ENCODE measurements at regions not wholly inside any gene's neighbourhood (a gene's known extent, or its start where the extent isn't known, plus 50 kb on each side); places are given as distances from the start of the nearest gene placed in this dataset.
"Not testable (repeated sequence)": the region's sequence is repeated elsewhere in the genome, so short reads cannot be mapped to it uniquely, and the experiment has no call there.

- Histone ChIP-seq H3K4me1 (replicated peaks) (no peaks in the 10 kb centered on the region), H3K9me3 (no peaks in the 10 kb centered on the region), H3K27ac (no peak overlapping the region), H3K36me3 (no peaks in the 10 kb centered on the region), H3K27me3 (replicated peaks; ENCODE audit: insufficient read depth) (peaks cover 3% of the 10 kb centered on the region), H3K4me3 (no peak overlapping the region)
- DNase-seq (ENCODE audit: low spot score), result no peak
- TF ChIP-seq, protein P1, sequence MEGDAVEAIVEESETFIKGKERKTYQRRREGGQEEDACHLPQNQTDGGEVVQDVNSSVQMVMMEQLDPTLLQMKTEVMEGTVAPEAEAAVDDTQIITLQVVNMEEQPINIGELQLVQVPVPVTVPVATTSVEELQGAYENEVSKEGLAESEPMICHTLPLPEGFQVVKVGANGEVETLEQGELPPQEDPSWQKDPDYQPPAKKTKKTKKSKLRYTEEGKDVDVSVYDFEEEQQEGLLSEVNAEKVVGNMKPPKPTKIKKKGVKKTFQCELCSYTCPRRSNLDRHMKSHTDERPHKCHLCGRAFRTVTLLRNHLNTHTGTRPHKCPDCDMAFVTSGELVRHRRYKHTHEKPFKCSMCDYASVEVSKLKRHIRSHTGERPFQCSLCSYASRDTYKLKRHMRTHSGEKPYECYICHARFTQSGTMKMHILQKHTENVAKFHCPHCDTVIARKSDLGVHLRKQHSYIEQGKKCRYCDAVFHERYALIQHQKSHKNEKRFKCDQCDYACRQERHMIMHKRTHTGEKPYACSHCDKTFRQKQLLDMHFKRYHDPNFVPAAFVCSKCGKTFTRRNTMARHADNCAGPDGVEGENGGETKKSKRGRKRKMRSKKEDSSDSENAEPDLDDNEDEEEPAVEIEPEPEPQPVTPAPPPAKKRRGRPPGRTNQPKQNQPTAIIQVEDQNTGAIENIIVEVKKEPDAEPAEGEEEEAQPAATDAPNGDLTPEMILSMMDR (IDR thresholded peaks at IDR 0.05), result no peak
- TF ChIP-seq POLR2AphosphoS5 (IDR thresholded peaks at IDR 0.05) (no peak), POLR2A (IDR thresholded peaks at IDR 0.05) (no peak)
- intact Hi-C loops (cut with DNase I), result no loop called here
- 41% methylated on average over 2 of the region's 2 CpGs for WGBS
Observed at GRCh38 chr3:118805007-118805406, 229.6 kb downstream of the IGSF11 start.

- DNase-seq (ENCODE audit: low spot score), result no peak
- no peaks in the 10 kb centered on the region for H3K9me3 ChIP-seq
- H3K27me3 ChIP-seq (replicated peaks; ENCODE audit: insufficient read depth), result peaks cover 3% of the 10 kb centered on the region
- TF ChIP-seq, protein P1 (IDR thresholded peaks at IDR 0.05), result no peak
- TF ChIP-seq POLR2AphosphoS5 (IDR thresholded peaks at IDR 0.05) (no peak), POLR2A (IDR thresholded peaks at IDR 0.05) (no peak)
- H3K27ac ChIP-seq, result no peak overlapping the region
- H3K4me3 ChIP-seq, result no peak overlapping the region
- no peaks in the 10 kb centered on the region for H3K4me1 ChIP-seq (replicated peaks)
- intact Hi-C loops (cut with DNase I), result no loop called here
- no peaks in the 10 kb centered on the region for H3K36me3 ChIP-seq
- WGBS, result 96% methylated on average over 5 of the region's 5 CpGs
Observed at GRCh38 chr3:118806423-118806822, 228.2 kb downstream of the IGSF11 start.

- H3K4me1 ChIP-seq (replicated peaks); DNase-seq (ENCODE audit: low spot score); H3K36me3 ChIP-seq; H3K4me3 ChIP-seq; intact Hi-C loops (cut with DNase I); H3K9me3 ChIP-seq; H3K27me3 ChIP-seq (replicated peaks; ENCODE audit: insufficient read depth); H3K27ac ChIP-seq: not testable (repeated sequence)
- WGBS, result 93% methylated on average over 2 of the region's 2 CpGs
Observed at GRCh38 chr3:118807349-118807748, 227.3 kb downstream of the IGSF11 start.

DNA sequence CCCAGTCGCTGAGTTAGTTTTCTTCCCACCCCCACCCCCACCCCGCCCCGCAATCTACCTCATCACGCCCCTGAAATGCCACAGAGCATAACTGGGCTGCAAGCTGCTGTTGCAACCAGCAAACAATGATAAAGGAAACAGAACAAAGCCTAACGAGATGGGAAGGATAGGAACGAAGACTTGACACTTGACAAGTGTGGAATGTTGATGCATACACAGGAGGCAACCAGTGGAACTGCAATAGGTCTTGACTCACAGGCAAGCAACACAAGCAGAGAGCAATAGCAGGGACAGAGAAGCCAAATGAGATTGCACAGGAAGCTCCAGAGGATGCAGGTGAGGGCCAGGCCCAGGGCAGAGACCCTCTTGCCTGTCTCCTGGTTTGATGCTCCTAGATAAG is 225.9 kb downstream of the IGSF11 start:
- H3K27ac ChIP-seq, result no peak overlapping the region
- TF ChIP-seq, protein P1 (IDR thresholded peaks at IDR 0.05), result no peak
- TF ChIP-seq POLR2A (IDR thresholded peaks at IDR 0.05), result no peak
- no peak for TF ChIP-seq POLR2AphosphoS5 (IDR thresholded peaks at IDR 0.05)
- no peaks in the 10 kb centered on the region for H3K36me3 ChIP-seq
- no peaks in the 10 kb centered on the region for H3K4me1 ChIP-seq (replicated peaks)
- no peak overlapping the region for H3K4me3 ChIP-seq
- H3K9me3 ChIP-seq, result no peaks in the 10 kb centered on the region
- intact Hi-C loops (cut with DNase I), result no loop called here
- 51% methylated on average over 6 of the region's 6 CpGs for WGBS
- DNase-seq (ENCODE audit: low spot score), result no peak
- H3K27me3 ChIP-seq (replicated peaks; ENCODE audit: insufficient read depth), result peaks cover 3% of the 10 kb centered on the region

DNA sequence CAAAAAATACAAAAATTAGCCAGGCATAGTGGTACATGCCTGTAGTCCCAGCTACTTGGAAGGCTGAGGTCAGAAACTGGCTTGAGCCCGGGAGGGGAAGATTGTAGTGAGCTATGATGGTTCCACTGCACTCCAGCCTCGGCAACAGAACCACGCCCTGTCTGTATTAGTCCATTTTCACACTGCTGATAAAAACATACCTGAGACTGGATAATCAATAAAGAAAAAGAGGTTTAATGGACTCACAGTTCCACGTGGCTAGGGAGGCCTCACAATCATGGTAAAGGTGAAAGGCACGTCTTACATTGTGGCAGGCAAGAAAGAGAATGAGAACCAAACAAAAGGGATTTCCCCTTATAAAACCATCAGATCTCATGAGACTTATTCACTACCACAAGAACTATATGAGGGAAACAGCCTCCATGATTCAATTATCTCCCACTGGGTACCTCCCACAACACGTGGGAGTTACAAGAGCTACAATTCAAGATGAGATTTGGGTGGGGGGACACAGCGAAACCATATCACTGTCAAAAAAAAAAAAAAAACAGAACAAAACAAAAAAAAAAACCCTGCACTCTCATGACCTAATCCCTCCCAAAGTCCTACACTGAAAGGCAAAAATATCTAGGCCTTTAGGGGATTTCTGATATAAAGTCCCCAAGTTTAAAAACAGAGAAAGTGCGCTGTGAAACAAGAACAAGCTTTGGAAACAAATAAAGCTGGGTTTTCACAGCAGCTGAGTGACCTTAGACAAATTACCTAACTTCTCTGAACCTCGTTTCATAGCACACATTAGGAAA is 224.7 kb downstream of the IGSF11 start:
- Histone ChIP-seq H3K27ac (no peak overlapping the region), H3K4me3 (no peak overlapping the region), H3K9me3 (no peaks in the 10 kb centered on the region), H3K36me3 (no peaks in the 10 kb centered on the region), H3K4me1 (replicated peaks) (no peaks in the 10 kb centered on the region), H3K27me3 (replicated peaks; ENCODE audit: insufficient read depth) (peaks cover 3% of the 10 kb centered on the region)
- intact Hi-C loops (cut with DNase I), result no loop called here
- no peak for DNase-seq (ENCODE audit: low spot score)
- no peak for TF ChIP-seq POLR2AphosphoS5 (IDR thresholded peaks at IDR 0.05)
- TF ChIP-seq, protein P1 (IDR thresholded peaks at IDR 0.05), result no peak
- TF ChIP-seq POLR2A (IDR thresholded peaks at IDR 0.05), result no peak
- 90% methylated on average over 9 of the region's 9 CpGs for WGBS

Data from prostate gland (tissue), 2 donors.